Activated CD4-positive, alpha-beta T cell treated with anti-CD3 and anti-CD28 coated beads, Interleukin-2, amount 10 ng/mL, durations not matched to agents 24 days and 14 days (primary cell): ENCODE measurements at regions not wholly inside any gene's neighbourhood (a gene's known extent, or its start where the extent isn't known, plus 50 kb on each side); places are given as distances from the start of the nearest gene placed in this dataset.
"Not testable (repeated sequence)": the region's sequence is repeated elsewhere in the genome, so short reads cannot be mapped to it uniquely, and the experiment has no call there.

Source experiments
- DNase-seq: peaks from one replicate; pipeline ENCODE4 v3.0.0; 2022
- H3K27ac Mint-ChIP-seq: one replicate; pipeline ENCODE4 v1.8.0; 2022; ENCODE audit warnings: mild to moderate bottlenecking, mixed read lengths
- H3K27me3 Mint-ChIP-seq: one replicate; pipeline ENCODE4 v1.8.0; 2022; ENCODE audit warnings: mixed read lengths
- H3K36me3 Mint-ChIP-seq: one replicate; pipeline ENCODE4 v1.8.0; 2022; ENCODE audit warnings: low read depth, mild to moderate bottlenecking, mixed read lengths
- H3K4me1 Mint-ChIP-seq: one replicate; pipeline ENCODE4 v1.8.0; 2021; ENCODE audit warnings: mixed read lengths
- H3K4me3 Mint-ChIP-seq: one replicate; pipeline ENCODE4 v1.8.0; 2022; ENCODE audit warnings: mild to moderate bottlenecking, moderate library complexity, mixed read lengths
- H3K9me3 Mint-ChIP-seq: one replicate; pipeline ENCODE4 v1.8.0; 2021; ENCODE audit warnings: mixed read lengths
- intact Hi-C: fragments of 100-400 bp; cut with micrococcal nuclease; formaldehyde crosslinking; loops from one replicate; pipeline ENCODE4 v1.15.1; 2023

DNA sequence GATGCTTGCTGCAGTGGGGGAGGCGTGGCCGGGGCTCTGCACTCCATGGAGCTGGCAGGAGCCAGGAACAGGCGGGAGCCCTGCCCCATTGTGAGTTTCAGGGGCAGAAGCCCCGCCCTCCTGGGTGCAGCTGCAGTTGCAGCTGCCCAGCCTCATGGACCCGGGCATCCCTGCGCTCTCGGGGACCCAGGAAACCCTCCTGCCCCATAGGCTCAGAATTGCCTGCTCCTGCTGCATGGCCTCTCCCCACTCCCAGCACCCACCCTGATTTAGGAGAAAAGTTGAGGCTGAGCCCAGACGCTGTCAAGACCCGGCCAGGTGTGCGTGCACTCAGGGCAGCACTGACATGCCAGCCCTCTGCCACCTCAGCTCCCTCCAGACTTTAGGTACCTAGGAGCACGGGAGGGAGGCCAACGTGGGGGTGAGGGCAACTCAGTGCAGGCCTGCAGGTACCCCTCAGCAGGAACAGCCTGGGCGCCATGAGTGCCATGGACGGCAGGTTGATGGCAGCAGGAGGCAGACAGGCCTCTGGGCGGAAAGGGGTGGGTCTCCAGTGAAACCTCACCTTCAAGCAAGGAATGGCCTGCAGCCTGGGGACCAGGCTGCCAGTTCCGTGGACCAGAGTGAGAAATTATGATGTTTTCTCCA lies 67.2 kb upstream of the MAGEB2 start:
- H3K36me3 Mint-ChIP-seq, result no peaks in the 10 kb centered on the region
- no peak for DNase-seq
- H3K4me1 Mint-ChIP-seq, result no peaks in the 10 kb centered on the region
- H3K27me3 Mint-ChIP-seq, result no peaks in the 10 kb centered on the region
- H3K4me3 Mint-ChIP-seq, result no peak overlapping the region
- H3K9me3 Mint-ChIP-seq, result no peaks in the 10 kb centered on the region
- intact Hi-C loops, result loop anchor here (10.0 kb wide), 1 partner anchor 357 kb away; no protein-coding TSS in a partner anchor
- no peak overlapping the region for H3K27ac Mint-ChIP-seq

DNA sequence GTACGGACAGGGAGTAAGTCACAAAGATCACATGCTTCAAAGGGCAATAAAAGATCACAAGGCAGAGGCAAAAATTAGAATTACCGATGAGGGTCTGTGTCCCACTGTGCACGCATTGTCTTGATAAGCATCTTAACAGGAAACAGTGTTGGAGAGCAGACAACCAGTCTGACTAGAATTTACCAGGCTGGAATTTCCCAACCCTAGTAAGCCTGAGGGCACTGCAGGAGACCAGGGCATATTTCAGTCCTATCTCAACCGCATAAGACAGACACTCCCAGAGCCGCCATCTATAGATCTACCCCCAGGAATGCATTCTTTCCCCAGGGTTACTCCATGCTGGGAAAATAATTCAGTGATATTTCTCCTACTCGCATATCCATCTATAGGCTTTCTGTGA lies 66.2 kb upstream of the MAGEB2 start:
- H3K36me3 Mint-ChIP-seq, DNase-seq, H3K4me3 Mint-ChIP-seq, H3K9me3 Mint-ChIP-seq, H3K27ac Mint-ChIP-seq, H3K27me3 Mint-ChIP-seq, H3K4me1 Mint-ChIP-seq: not testable (repeated sequence)
- intact Hi-C loops, result loop anchor here (10.0 kb wide), 1 partner anchor 356 kb away; no protein-coding TSS in a partner anchor

GRCh38 chrX:30150196-30150895 lies 65.0 kb upstream of the MAGEB2 start:
- Mint-ChIP-seq H3K9me3 (no peaks in the 10 kb centered on the region), H3K4me3 (no peak overlapping the region), H3K27ac (no peak overlapping the region), H3K36me3 (no peaks in the 10 kb centered on the region), H3K27me3 (no peaks in the 10 kb centered on the region), H3K4me1 (no peaks in the 10 kb centered on the region)
- DNase-seq, result no peak
- intact Hi-C loops, result no loop called here

DNA sequence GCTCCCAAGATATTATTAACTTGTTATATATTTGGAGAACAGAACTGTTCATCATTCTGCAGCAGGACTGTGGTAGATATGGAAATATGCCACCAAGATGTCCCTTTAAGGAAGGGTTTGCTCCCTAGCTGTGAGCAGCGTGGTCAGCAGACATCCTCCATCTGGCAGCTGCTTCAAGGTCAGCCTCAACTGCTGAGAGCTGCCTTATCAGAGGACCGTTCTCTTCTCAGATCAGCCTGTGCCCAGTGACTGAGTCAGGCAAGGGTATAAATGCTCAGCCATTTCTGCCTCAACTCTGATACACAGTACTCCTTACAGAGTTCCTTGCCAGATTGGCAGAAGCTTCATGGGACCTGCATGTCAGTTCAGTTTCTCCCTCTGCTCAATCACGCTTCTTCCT lies 63.4 kb upstream of the MAGEB2 start:
- Mint-ChIP-seq H3K4me3 (no peak overlapping the region), H3K27ac (no peak overlapping the region), H3K9me3 (no peaks in the 10 kb centered on the region), H3K27me3 (no peaks in the 10 kb centered on the region), H3K4me1 (no peaks in the 10 kb centered on the region), H3K36me3 (no peaks in the 10 kb centered on the region)
- intact Hi-C loops, result no loop called here
- DNase-seq, result no peak

DNA sequence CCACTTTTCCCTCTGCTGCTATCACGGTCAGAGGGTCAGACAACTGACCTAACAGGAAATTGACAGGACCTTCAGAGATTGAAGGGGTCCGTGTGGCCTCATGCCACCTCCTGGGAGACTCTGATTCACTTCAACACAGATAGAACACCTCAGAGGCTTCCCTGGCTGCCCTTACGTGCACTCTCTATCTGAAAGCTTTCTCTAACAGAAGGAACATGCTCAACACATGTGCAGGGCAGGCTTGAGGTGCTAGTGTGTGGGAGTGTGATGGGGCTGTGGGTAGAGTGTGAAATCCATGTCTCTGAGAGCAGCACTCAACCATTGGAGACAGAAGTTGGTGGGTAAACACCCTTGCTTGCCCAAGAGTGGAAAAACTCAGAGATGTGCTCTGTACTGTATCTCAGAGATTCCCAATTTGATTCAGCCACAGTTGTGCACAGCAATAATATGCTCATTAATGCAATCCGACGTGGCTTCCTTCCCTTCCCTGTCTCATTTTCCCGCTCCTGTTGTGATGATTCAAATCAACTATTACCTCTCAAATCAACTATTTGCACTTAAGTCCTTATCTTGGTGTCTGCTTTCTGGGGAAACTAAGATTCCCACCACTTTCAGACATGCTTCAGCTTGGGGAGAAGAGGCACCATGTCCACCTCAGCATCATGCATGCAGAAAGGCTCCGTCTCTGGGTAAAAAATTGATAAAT lies 62.0 kb upstream of the MAGEB2 start:
- Mint-ChIP-seq H3K27ac (no peak overlapping the region), H3K36me3 (no peaks in the 10 kb centered on the region), H3K27me3 (no peaks in the 10 kb centered on the region), H3K4me1 (no peaks in the 10 kb centered on the region), H3K4me3 (no peak overlapping the region), H3K9me3 (no peaks in the 10 kb centered on the region)
- intact Hi-C loops, result no loop called here
- no peak for DNase-seq

DNA sequence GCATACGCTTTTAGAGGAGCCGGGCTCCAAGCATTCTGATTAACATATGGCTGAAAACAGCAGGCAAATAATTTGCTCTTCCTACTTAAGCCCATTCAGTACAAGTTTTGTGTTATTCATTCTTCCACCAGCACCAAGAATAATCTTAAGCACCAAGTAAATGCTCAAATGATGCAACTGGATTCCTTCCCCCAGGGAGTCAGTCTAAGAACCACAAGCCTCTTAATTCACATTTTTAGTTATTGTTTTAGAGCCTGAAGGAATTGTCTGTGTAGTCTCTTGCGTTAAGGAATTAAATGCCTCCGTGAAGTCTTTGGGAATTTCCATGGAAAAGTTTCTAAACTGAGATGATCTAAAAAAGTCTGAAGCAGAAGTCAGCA lies 61.5 kb upstream of the MAGEB2 start:
- H3K4me3 Mint-ChIP-seq, result no peak overlapping the region
- intact Hi-C loops, result no loop called here
- H3K27ac Mint-ChIP-seq, result no peak overlapping the region
- no peak for DNase-seq
- no peaks in the 10 kb centered on the region for H3K4me1 Mint-ChIP-seq
- no peaks in the 10 kb centered on the region for H3K9me3 Mint-ChIP-seq
- no peaks in the 10 kb centered on the region for H3K27me3 Mint-ChIP-seq
- no peaks in the 10 kb centered on the region for H3K36me3 Mint-ChIP-seq

- Mint-ChIP-seq H3K4me3 (no peak overlapping the region), H3K27ac (no peak overlapping the region), H3K4me1 (no peaks in the 10 kb centered on the region), H3K27me3 (no peaks in the 10 kb centered on the region), H3K36me3 (no peaks in the 10 kb centered on the region), H3K9me3 (no peaks in the 10 kb centered on the region)
- intact Hi-C loops, result no loop called here
- DNase-seq, result no peak
These were observed 59.4 kb upstream of the MAGEB2 start for GRCh38 chrX:30156009-30156408.

- H3K9me3 Mint-ChIP-seq, result no peaks in the 10 kb centered on the region
- DNase-seq, result no peak
- no peak overlapping the region for H3K4me3 Mint-ChIP-seq
- H3K27ac Mint-ChIP-seq, result no peak overlapping the region
- intact Hi-C loops, result no loop called here
- H3K36me3 Mint-ChIP-seq, result no peaks in the 10 kb centered on the region
- H3K4me1 Mint-ChIP-seq, result no peaks in the 10 kb centered on the region
- no peaks in the 10 kb centered on the region for H3K27me3 Mint-ChIP-seq
These were observed 58.3 kb upstream of the MAGEB2 start for GRCh38 chrX:30156880-30157560.

GRCh38 chrX:30161043-30161442 lies 54.3 kb upstream of the MAGEB2 start:
- Mint-ChIP-seq H3K27ac (no peak overlapping the region), H3K4me1 (no peaks in the 10 kb centered on the region), H3K4me3 (no peak overlapping the region), H3K36me3 (no peaks in the 10 kb centered on the region), H3K9me3 (no peaks in the 10 kb centered on the region), H3K27me3 (no peaks in the 10 kb centered on the region)
- intact Hi-C loops, result no loop called here
- no peak for DNase-seq
